H9 (cell line): ENCODE measurements at regions not wholly inside any gene's neighbourhood (a gene's known extent, or its start where the extent isn't known, plus 50 kb on each side); places are given as distances from the start of the nearest gene placed in this dataset.
"Not testable (repeated sequence)": the region's sequence is repeated elsewhere in the genome, so short reads cannot be mapped to it uniquely, and the experiment has no call there.

Experiments
- DNase-seq: peaks from one replicate; pipeline ENCODE4 v3.0.0-alpha.2; 2017
- H2AFZ ChIP-seq: one replicate; pipeline ENCODE4 v1.6.1; 2013; ENCODE audit warnings: mild to moderate bottlenecking, low read length, control low read depth, moderate library complexity
- H2AK5ac ChIP-seq: 2 replicates; pipeline ENCODE4 v1.6.1; 2013; ENCODE audit warnings: low read length, control low read depth, mixed read lengths; ENCODE audit not compliant: insufficient read length
- H2BK120ac ChIP-seq: one replicate; pipeline ENCODE4 v1.6.1; 2013; ENCODE audit warnings: low read depth, mild to moderate bottlenecking, low read length, control low read depth, inconsistent platforms; ENCODE audit not compliant: poor library complexity, severe bottlenecking
- H2BK12ac ChIP-seq: 2 replicates; pipeline ENCODE4 v1.6.1; 2013; ENCODE audit warnings: low read length, control low read depth, mixed read lengths, low read depth; ENCODE audit not compliant: insufficient read length
- H2BK15ac ChIP-seq: 2 replicates; pipeline ENCODE4 v1.6.1; 2013; ENCODE audit warnings: low read depth, low read length, control low read depth
- H2BK20ac ChIP-seq: one replicate; pipeline ENCODE4 v1.6.1; 2013; ENCODE audit warnings: low read depth, mild to moderate bottlenecking, low read length, control low read depth, inconsistent platforms; ENCODE audit not compliant: poor library complexity, severe bottlenecking
- H2BK5ac ChIP-seq: 2 replicates; pipeline ENCODE4 v1.6.1; 2013; ENCODE audit warnings: low read length, control low read depth, mixed read lengths; ENCODE audit not compliant: insufficient read length
- H3K14ac ChIP-seq: 2 replicates; pipeline ENCODE4 v1.6.1; 2013; ENCODE audit warnings: low read length, control low read depth; ENCODE audit not compliant: insufficient read depth
- H3K18ac ChIP-seq: 2 replicates; pipeline ENCODE4 v1.6.1; 2013; ENCODE audit warnings: low read depth, mild to moderate bottlenecking, mixed read lengths, low read length, control low read depth; ENCODE audit not compliant: insufficient read length
- H3K23ac ChIP-seq: 2 replicates; pipeline ENCODE4 v1.6.1; 2013; ENCODE audit warnings: low read length, control low read depth, mixed read lengths, low read depth; ENCODE audit not compliant: insufficient read length
- H3K23me2 ChIP-seq: 2 replicates; pipeline ENCODE4 v1.6.1; 2013; ENCODE audit warnings: low read depth, mild to moderate bottlenecking, mixed read lengths, low read length, control low read depth; ENCODE audit not compliant: insufficient read length, poor library complexity, severe bottlenecking
- H3K27ac ChIP-seq: 2 replicates; pipeline ENCODE4 v1.5.1; 2013; ENCODE audit warnings: low read length, control low read depth, mixed read lengths, low read depth; ENCODE audit not compliant: insufficient read length
- H3K27me3 ChIP-seq: 2 replicates; pipeline ENCODE4 v1.6.1; 2013; ENCODE audit warnings: low read length, control low read depth, inconsistent platforms; ENCODE audit not compliant: insufficient read depth
- H3K4ac ChIP-seq: 2 replicates; pipeline ENCODE4 v1.6.1; 2013; ENCODE audit warnings: low read depth, mild to moderate bottlenecking, control low read depth, inconsistent platforms, low read length, moderate library complexity
- H3K4me1 ChIP-seq: 2 replicates; pipeline ENCODE4 v1.6.1; 2013; ENCODE audit warnings: low read length, control low read depth, inconsistent platforms; ENCODE audit not compliant: insufficient read depth
- H3K4me2 ChIP-seq: 2 replicates; pipeline ENCODE4 v1.6.1; 2013; ENCODE audit warnings: low read length, control low read depth, mixed read lengths; ENCODE audit not compliant: insufficient read length, insufficient read depth
- H3K56ac ChIP-seq: 2 replicates; pipeline ENCODE4 v1.6.1; 2013; ENCODE audit warnings: low read depth, mild to moderate bottlenecking, mixed read lengths, low read length, control low read depth; ENCODE audit not compliant: insufficient read length
- H3K79me1 ChIP-seq: 2 replicates; pipeline ENCODE4 v1.6.1; 2013; ENCODE audit warnings: low read depth, mild to moderate bottlenecking, moderate library complexity, low read length, control low read depth, inconsistent platforms; ENCODE audit not compliant: insufficient read depth, poor library complexity, severe bottlenecking
- H3K79me2 ChIP-seq: 2 replicates; pipeline ENCODE4 v1.6.1; 2013; ENCODE audit warnings: low read length, control low read depth, inconsistent platforms; ENCODE audit not compliant: insufficient read depth
- H3K9ac ChIP-seq: 2 replicates; pipeline ENCODE4 v1.6.1; 2013; ENCODE audit warnings: low read length, control low read depth, mixed read lengths; ENCODE audit not compliant: insufficient read length; ENCODE audit errors: extremely low read depth
- H3K9me3 ChIP-seq: one replicate; pipeline ENCODE4 v1.6.1; 2013; ENCODE audit warnings: low read depth, low read length, inconsistent platforms; ENCODE audit not compliant: control insufficient read depth
- H3T11ph ChIP-seq: one replicate; pipeline ENCODE4 v1.6.1; 2013; ENCODE audit warnings: mild to moderate bottlenecking, low read length, control low read depth, inconsistent platforms
- H4K20me1 ChIP-seq: one replicate; pipeline ENCODE4 v1.6.1; 2013; ENCODE audit not compliant: control insufficient read depth, insufficient read length, insufficient read depth
- H4K5ac ChIP-seq: 2 replicates; pipeline ENCODE4 v1.6.1; 2013; ENCODE audit warnings: low read depth, mild to moderate bottlenecking, mixed read lengths, low read length, control low read depth; ENCODE audit not compliant: insufficient read length
- H4K8ac ChIP-seq: replicated peaks from 2 replicates; pipeline ENCODE4 v1.6.1; 2013; ENCODE audit warnings: low read length, control low read depth, mixed read lengths, low read depth; ENCODE audit not compliant: insufficient read length
- H4K91ac ChIP-seq: 2 replicates; pipeline ENCODE4 v1.6.1; 2013; ENCODE audit warnings: low read depth, mild to moderate bottlenecking, moderate library complexity, mixed read lengths, low read length, control low read depth; ENCODE audit not compliant: insufficient read length
- H3K27ac Mint-ChIP-seq, 3 experiments: 2 replicates in 2 of 3; 3 replicates in 1 of 3; pipeline ENCODE4 v1.8.0; 2020 to 2021; ENCODE audit warnings: mixed read lengths in 3 of 3, mild to moderate bottlenecking in 1 of 3, moderate library complexity in 1 of 3
- H3K27me3 Mint-ChIP-seq: 2 replicates; pipeline ENCODE4 v1.8.0; 2021; ENCODE audit warnings: low read depth, mild to moderate bottlenecking, moderate library complexity, mixed read lengths
- H3K36me3 Mint-ChIP-seq, 3 experiments: 2 replicates in 2 of 3; 3 replicates in 1 of 3; pipeline ENCODE4 v1.8.0; 2020 to 2021; ENCODE audit warnings: low read depth in 3 of 3, mixed read lengths in 3 of 3; ENCODE audit not compliant: insufficient read depth in 1 of 3
- H3K4me1 Mint-ChIP-seq, 2 experiments: 2 replicates each; pipeline ENCODE4 v1.8.0; 2020; ENCODE audit warnings: mixed read lengths in 2 of 2
- H3K4me3 Mint-ChIP-seq, 2 experiments: 2 replicates in 1 of 2; 3 replicates in 1 of 2; pipeline ENCODE4 v1.8.0; 2020 to 2021; ENCODE audit warnings: mild to moderate bottlenecking in 2 of 2, mixed read lengths in 2 of 2, moderate library complexity in 1 of 2
- H3K9me3 Mint-ChIP-seq, 2 experiments: 2 replicates in 1 of 2; 3 replicates in 1 of 2; pipeline ENCODE4 v1.8.0; 2020; ENCODE audit warnings: mild to moderate bottlenecking in 2 of 2, mixed read lengths in 2 of 2, moderate library complexity in 1 of 2
- WGBS: extraction: QIAGEN DNeasy Blood & Tissue Kit; methylation state at CpG from one replicate; pipeline ENCODE4 v1.1.7; 2013; ENCODE audit warnings: missing lambda C conversion rate, low lambda C conversion rate, mixed read lengths; ENCODE audit not compliant: insufficient read length; ENCODE audit errors: extremely low coverage; 5-methylcytosine and 5-hydroxymethylcytosine counted together
- TF ChIP-seq, protein P1 (sequence below): fragments of 200-600 bp; sonication (generic); conservative IDR thresholded peaks from 3 replicates; pipeline ENCODE4 v1.8.0; 2021; ENCODE audit warnings: antibody characterized with exemption, mild to moderate bottlenecking

DNA sequence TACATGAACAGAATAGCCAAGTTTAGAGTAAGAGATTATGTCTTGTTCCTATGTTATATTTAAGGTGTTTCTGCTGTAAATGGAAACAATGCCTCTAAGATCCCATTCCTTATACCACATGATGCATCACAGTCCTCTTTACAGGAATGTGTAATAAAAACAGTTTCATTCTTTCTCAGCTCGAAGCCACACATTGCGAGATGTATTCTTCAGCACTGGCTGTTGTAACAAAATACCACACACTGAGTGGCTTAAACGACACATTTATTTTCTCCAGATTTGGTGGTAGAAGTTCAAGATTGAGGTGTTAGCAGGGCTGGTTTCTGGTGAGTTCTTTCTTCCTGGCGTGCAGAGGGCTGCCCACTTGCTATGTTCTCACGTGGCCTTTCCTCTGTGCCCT is 246.2 kb downstream of the SOCS6 start:
- no peaks in the 10 kb centered on the region for H3K36me3 Mint-ChIP-seq
- no peak overlapping the region for H3K4me2 ChIP-seq
- DNase-seq = no peak
- H2BK12ac ChIP-seq = no peak overlapping the region
- no peaks in the 10 kb centered on the region for H3K4me1 Mint-ChIP-seq
- no CpG with 5 or more reads among the region's 5 CpGs for WGBS
- H3K56ac ChIP-seq = no peak overlapping the region
- H4K91ac ChIP-seq = no peak overlapping the region
- no peaks in the 10 kb centered on the region for H3K9me3 ChIP-seq
- H3K14ac ChIP-seq = no peak overlapping the region
- no peak overlapping the region; a peak in 1 of 7 replicates for H3K27ac Mint-ChIP-seq
- H2BK120ac ChIP-seq = no peak overlapping the region
- H2AK5ac ChIP-seq = no peak overlapping the region
- H3K9me3 Mint-ChIP-seq = peaks cover 0 to 6% of the 10 kb centered on the region in 2 experiments; a peak in 1 of 5 replicates
- no peak overlapping the region for H2BK20ac ChIP-seq
- H3K27me3 ChIP-seq = no peaks in the 10 kb centered on the region
- no peaks in the 10 kb centered on the region for H3K4me1 ChIP-seq
- no peaks in the 10 kb centered on the region for H3K79me1 ChIP-seq
- TF ChIP-seq, protein P1, sequence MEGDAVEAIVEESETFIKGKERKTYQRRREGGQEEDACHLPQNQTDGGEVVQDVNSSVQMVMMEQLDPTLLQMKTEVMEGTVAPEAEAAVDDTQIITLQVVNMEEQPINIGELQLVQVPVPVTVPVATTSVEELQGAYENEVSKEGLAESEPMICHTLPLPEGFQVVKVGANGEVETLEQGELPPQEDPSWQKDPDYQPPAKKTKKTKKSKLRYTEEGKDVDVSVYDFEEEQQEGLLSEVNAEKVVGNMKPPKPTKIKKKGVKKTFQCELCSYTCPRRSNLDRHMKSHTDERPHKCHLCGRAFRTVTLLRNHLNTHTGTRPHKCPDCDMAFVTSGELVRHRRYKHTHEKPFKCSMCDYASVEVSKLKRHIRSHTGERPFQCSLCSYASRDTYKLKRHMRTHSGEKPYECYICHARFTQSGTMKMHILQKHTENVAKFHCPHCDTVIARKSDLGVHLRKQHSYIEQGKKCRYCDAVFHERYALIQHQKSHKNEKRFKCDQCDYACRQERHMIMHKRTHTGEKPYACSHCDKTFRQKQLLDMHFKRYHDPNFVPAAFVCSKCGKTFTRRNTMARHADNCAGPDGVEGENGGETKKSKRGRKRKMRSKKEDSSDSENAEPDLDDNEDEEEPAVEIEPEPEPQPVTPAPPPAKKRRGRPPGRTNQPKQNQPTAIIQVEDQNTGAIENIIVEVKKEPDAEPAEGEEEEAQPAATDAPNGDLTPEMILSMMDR = no peak
- no peak overlapping the region for H3K9ac ChIP-seq
- no peaks in the 10 kb centered on the region for H4K20me1 ChIP-seq
- H3K23ac ChIP-seq = no peak overlapping the region
- no peaks in the 10 kb centered on the region for H3K79me2 ChIP-seq
- no peak overlapping the region for H4K8ac ChIP-seq
- H3K18ac ChIP-seq = no peak overlapping the region
- H2BK15ac ChIP-seq = no peak overlapping the region
- H4K5ac ChIP-seq = no peak overlapping the region
- no peaks in the 10 kb centered on the region for H3K23me2 ChIP-seq
- no peaks in the 10 kb centered on the region for H3K27me3 Mint-ChIP-seq
- H3K4ac ChIP-seq = no peak overlapping the region
- H3K4me3 Mint-ChIP-seq = no peak overlapping the region
- no peak overlapping the region for H2AFZ ChIP-seq
- no peak overlapping the region for H2BK5ac ChIP-seq
- H3K27ac ChIP-seq = no peak overlapping the region
- no peak overlapping the region for H3T11ph ChIP-seq

DNA sequence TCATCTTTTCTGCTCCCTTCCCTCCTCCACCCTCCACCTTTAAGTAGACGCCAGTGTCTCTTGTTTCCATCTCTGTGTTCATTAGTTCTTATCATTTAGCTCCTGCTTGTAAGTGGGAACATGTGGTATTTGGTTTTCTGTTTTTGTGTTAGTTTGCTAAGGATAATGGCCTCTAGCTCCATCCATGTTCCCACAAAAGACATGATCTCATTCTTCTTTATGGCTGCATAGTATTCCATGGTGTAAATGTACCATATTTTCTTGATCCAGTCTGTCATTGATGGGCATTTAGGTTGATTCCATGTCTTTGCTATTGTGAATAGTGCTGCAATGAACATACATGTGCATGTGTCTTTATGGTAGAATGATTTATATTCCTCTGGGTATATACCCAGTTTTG is 236.5 kb downstream of the SOCS6 start:
- not testable (repeated sequence) for H4K91ac ChIP-seq, H3K14ac ChIP-seq, H3K27me3 ChIP-seq, H3K23ac ChIP-seq, H3T11ph ChIP-seq, H3K4me3 Mint-ChIP-seq, H3K79me2 ChIP-seq, H2AFZ ChIP-seq, H3K4ac ChIP-seq, H3K79me1 ChIP-seq, H3K4me1 Mint-ChIP-seq, H3K36me3 Mint-ChIP-seq, H3K9me3 ChIP-seq, H3K56ac ChIP-seq, H4K5ac ChIP-seq, H3K27ac ChIP-seq, H3K27ac Mint-ChIP-seq, H3K18ac ChIP-seq, H4K8ac ChIP-seq, H2BK20ac ChIP-seq, H4K20me1 ChIP-seq, H2BK12ac ChIP-seq, H3K27me3 Mint-ChIP-seq, H3K23me2 ChIP-seq, H3K4me1 ChIP-seq, H2BK15ac ChIP-seq, H2AK5ac ChIP-seq, H2BK120ac ChIP-seq, DNase-seq, H3K9me3 Mint-ChIP-seq, H3K9ac ChIP-seq, H3K4me2 ChIP-seq, H2BK5ac ChIP-seq
- no CpG with 5 or more reads among the region's 1 CpG for WGBS
